H1 (cell line): ENCODE measurements at regions not wholly inside any gene's neighbourhood (a gene's known extent, or its start where the extent isn't known, plus 50 kb on each side); places are given as distances from the start of the nearest gene placed in this dataset.

Source experiments
- CTCF ChIA-PET: fragments of 300-600 bp; sonication (Branson Sonifier 250); formaldehyde crosslinking; loops from one replicate; lab custom pipeline; 2021; ENCODE audit not compliant: partially characterized antibody; lab: Charles Lee
- POLR2A ChIA-PET: fragments of 300-600 bp; sonication (Branson Sonifier 250); formaldehyde crosslinking; loops from one replicate; lab custom pipeline; 2021; ENCODE audit warnings: inconsistent platforms; ENCODE audit not compliant: partially characterized antibody; lab: Charles Lee
- DNase-seq, 2 experiments: peaks; one replicate each; pipeline versions ENCODE4 v3.0.0 to v3.0.0-alpha.2; 2010 to 2022; ENCODE audit warnings: low spot score in 2 of 2, low read depth in 1 of 2, mixed read lengths in 1 of 2
- FAIRE-seq: peaks from 2 replicates; lab custom pipeline; 2011; peaks lifted over from hg19 to GRCh38; lab: Jason Lieb, UNC
- H2AFZ ChIP-seq: 2 replicates; pipeline ENCODE4 v1.8.1; 2012; ENCODE audit warnings: low read length, inconsistent platforms
- H2AK5ac ChIP-seq: 2 replicates; pipeline ENCODE4 v1.6.1; 2013; ENCODE audit warnings: low read depth, low read length
- H2BK120ac ChIP-seq: replicated peaks from 2 replicates; pipeline ENCODE3; 2013; ENCODE audit warnings: low read depth, low read length, inconsistent platforms
- H2BK12ac ChIP-seq: 2 replicates; pipeline ENCODE4 v1.6.1; 2013; ENCODE audit warnings: low read depth, low read length
- H2BK15ac ChIP-seq: 2 replicates; pipeline ENCODE4 v1.6.1; 2013; ENCODE audit warnings: low read length
- H2BK20ac ChIP-seq: 2 replicates; pipeline ENCODE4 v1.6.1; 2013; ENCODE audit warnings: low read length
- H2BK5ac ChIP-seq: 2 replicates; pipeline ENCODE4 v1.6.1; 2013; ENCODE audit warnings: low read depth, low read length
- H3K14ac ChIP-seq: 2 replicates; pipeline ENCODE4 v1.6.1; 2013; ENCODE audit warnings: inconsistent platforms; ENCODE audit not compliant: insufficient read length
- H3K18ac ChIP-seq: 2 replicates; pipeline ENCODE4 v1.6.1; 2013; ENCODE audit warnings: low read length; ENCODE audit errors: extremely low read depth
- H3K23ac ChIP-seq: 2 replicates; pipeline ENCODE4 v1.6.1; 2013; ENCODE audit warnings: inconsistent platforms; ENCODE audit not compliant: insufficient read length
- H3K23me2 ChIP-seq: 2 replicates; pipeline ENCODE4 v1.6.1; 2013; ENCODE audit warnings: low read depth, low read length
- H3K27ac ChIP-seq: 2 replicates; pipeline ENCODE4 v1.6.1; 2011; ENCODE audit warnings: low read depth, low read length, inconsistent platforms
- H3K27me3 ChIP-seq, 4 experiments: replicated peaks in 1 of 4; 1 replicate in 1 of 4; 2 replicates in 3 of 4; pipeline versions ENCODE4 v1.6.1 to v1.8.1; 2011 to 2013; ENCODE audit warnings: low read length in 3 of 4, mild to moderate bottlenecking in 3 of 4, inconsistent platforms in 2 of 4, mixed read lengths in 2 of 4, moderate library complexity in 1 of 4; ENCODE audit not compliant: control insufficient read depth in 3 of 4, insufficient read depth in 3 of 4; ENCODE audit errors: extremely low read depth in 1 of 4
- H3K36me3 ChIP-seq, 4 experiments: 2 replicates each; pipeline versions ENCODE4 v1.6.1 to v1.8.1; 2011 to 2013; ENCODE audit warnings: mild to moderate bottlenecking in 4 of 4, low read length in 3 of 4, moderate library complexity in 2 of 4, control low read depth in 1 of 4, inconsistent platforms in 1 of 4; ENCODE audit not compliant: insufficient read depth in 4 of 4, control insufficient read depth in 2 of 4
- H3K4ac ChIP-seq: replicated peaks from 2 replicates; pipeline ENCODE3; 2013; ENCODE audit warnings: low read length, low read depth, mixed read lengths, inconsistent platforms; ENCODE audit not compliant: insufficient read length
- H3K4me1 ChIP-seq, 4 experiments: replicated peaks in 1 of 4; 1 replicate in 1 of 4; 2 replicates in 3 of 4; pipeline versions ENCODE4 v1.6.1 to v1.8.1; 2011 to 2013; ENCODE audit warnings: low read length in 3 of 4, inconsistent platforms in 2 of 4, mixed read lengths in 1 of 4; ENCODE audit not compliant: insufficient read depth in 4 of 4, control insufficient read depth in 3 of 4
- H3K4me2 ChIP-seq, 2 experiments: 2 replicates each; pipeline versions ENCODE4 v1.6.1 to v1.8.1; 2011 to 2013; ENCODE audit warnings: low read depth in 2 of 2, low read length in 2 of 2, control low read depth in 1 of 2, inconsistent platforms in 1 of 2, mild to moderate bottlenecking in 1 of 2; ENCODE audit not compliant: insufficient read depth in 1 of 2
- H3K4me3 ChIP-seq, 4 experiments: fragments of 200-600, 300-600 bp in 1 of 4; sonication (generic), shearing (Covaris generic), sonication (Bioruptor Twin) in 1 of 4; 2 replicates each; pipeline versions ENCODE4 v1.5.1 to v1.8.1; 2011 to 2016; ENCODE audit warnings: low read length in 4 of 4, low read depth in 3 of 4, control low read depth in 2 of 4, inconsistent platforms in 2 of 4, mild to moderate bottlenecking in 2 of 4, mixed read lengths in 1 of 4, moderate library complexity in 1 of 4; ENCODE audit not compliant: insufficient read depth in 2 of 4; ENCODE audit errors: extremely low read depth in 1 of 4
- H3K56ac ChIP-seq: replicated peaks from 2 replicates; pipeline ENCODE3; 2013; ENCODE audit warnings: low read depth, mild to moderate bottlenecking, mixed read lengths, low read length, inconsistent platforms; ENCODE audit not compliant: insufficient read length
- H3K79me1 ChIP-seq: 2 replicates; pipeline ENCODE4 v1.6.1; 2013; ENCODE audit warnings: low read depth, low read length, control low read depth
- H3K79me2 ChIP-seq, 2 experiments: 2 replicates each; pipeline versions ENCODE4 v1.6.1 to v1.8.1; 2012 to 2013; ENCODE audit warnings: low read length in 2 of 2, mild to moderate bottlenecking in 2 of 2, inconsistent platforms in 1 of 2; ENCODE audit not compliant: insufficient read depth in 2 of 2, control insufficient read depth in 1 of 2
- H3K9ac ChIP-seq, 4 experiments: replicated peaks in 1 of 4; 1 replicate in 1 of 4; 2 replicates in 3 of 4; pipeline versions ENCODE4 v1.6.1 to v1.8.1; 2011 to 2013; ENCODE audit warnings: low read depth in 3 of 4, low read length in 3 of 4, control low read depth in 2 of 4, mild to moderate bottlenecking in 2 of 4, moderate library complexity in 2 of 4, inconsistent platforms in 1 of 4; ENCODE audit errors: extremely low read depth in 1 of 4
- H3K9me3 ChIP-seq, 2 experiments: 2 replicates each; pipeline versions ENCODE4 v1.6.1 to v1.8.1; 2012 to 2013; ENCODE audit warnings: mild to moderate bottlenecking in 2 of 2, moderate library complexity in 2 of 2, control low read depth in 1 of 2, inconsistent platforms in 1 of 2, low read depth in 1 of 2, low read length in 1 of 2, mixed read lengths in 1 of 2; ENCODE audit not compliant: insufficient read depth in 2 of 2
- H4K20me1 ChIP-seq, 2 experiments: replicated peaks in 1 of 2; 2 replicates each; pipeline versions ENCODE3 to v1.8.1; 2011 to 2013; ENCODE audit warnings: inconsistent platforms in 2 of 2, low read length in 2 of 2, mild to moderate bottlenecking in 1 of 2; ENCODE audit not compliant: insufficient read depth in 2 of 2, control insufficient read depth in 1 of 2
- H4K5ac ChIP-seq: 2 replicates; pipeline ENCODE4 v1.6.1; 2013; ENCODE audit warnings: low read length, low read depth, mixed read lengths, inconsistent platforms; ENCODE audit not compliant: insufficient read length
- H4K8ac ChIP-seq: 2 replicates; pipeline ENCODE4 v1.8.0; 2013; ENCODE audit warnings: mild to moderate bottlenecking, moderate library complexity, low read length, inconsistent platforms; ENCODE audit not compliant: insufficient read depth; ENCODE audit errors: extremely low read depth
- H4K91ac ChIP-seq: replicated peaks from 2 replicates; pipeline ENCODE3; 2013; ENCODE audit warnings: low read length, mixed read lengths, inconsistent platforms; ENCODE audit not compliant: insufficient read length
- CEBPB ChIP-seq: IDR thresholded peaks from 2 replicates; pipeline ENCODE4 v1.6.1; 2012; ENCODE audit warnings: low read depth, low read length
- KDM1A ChIP-seq: fragments of 200-600, 300-600 bp; sonication (generic); IDR thresholded peaks from 2 replicates; pipeline ENCODE4 v1.7.1; 2016; ENCODE audit warnings: mild to moderate bottlenecking, low read length, borderline replicate concordance
- MAFK ChIP-seq: IDR thresholded peaks from 2 replicates; pipeline ENCODE4 v1.6.1; 2012; ENCODE audit warnings: low read depth, mild to moderate bottlenecking, improper control_type of control experiment, low read length
- NANOG ChIP-seq: IDR thresholded peaks from 2 replicates; pipeline ENCODE4 v1.6.1; 2011; ENCODE audit warnings: low read length, low read depth, mild to moderate bottlenecking, inconsistent platforms; ENCODE audit not compliant: insufficient read depth, poor library complexity, severe bottlenecking
- PHF8 ChIP-seq: fragments of 200-600 bp; sonication (generic); conservative IDR thresholded peaks from 2 replicates; pipeline ENCODE4 v1.7.1; 2012; ENCODE audit warnings: low read depth, mild to moderate bottlenecking, inconsistent platforms, low read length, moderate library complexity
- TBP ChIP-seq: IDR thresholded peaks from 2 replicates; pipeline ENCODE4 v1.6.1; 2011; ENCODE audit warnings: low read depth, low read length, improper control_type of control experiment
- WGBS, 2 experiments: shearing (Covaris generic) in 1 of 2; methylation state at CpG; one replicate each; pipeline versions ENCODE4 v1.1.6 to v1.1.7; 2013 to 2015; ENCODE audit warnings: low lambda C conversion rate in 2 of 2, mixed read lengths in 2 of 2, inconsistent platforms in 1 of 2, low coverage in 1 of 2, missing lambda C conversion rate in 1 of 2; ENCODE audit not compliant: insufficient replicate concordance in 2 of 2, insufficient coverage in 1 of 2, insufficient read length in 1 of 2; ENCODE audit errors: extremely low coverage in 1 of 2, missing lambda C conversion rate in 1 of 2; 5-methylcytosine and 5-hydroxymethylcytosine counted together

GRCh38 chr20:53668992-53669391 lies 75.4 kb upstream of the ZNF217 start:
- no peak overlapping the region for H4K5ac ChIP-seq
- H3K9ac ChIP-seq = no peak overlapping the region
- no peak overlapping the region for H2BK20ac ChIP-seq
- no peak overlapping the region for H2AK5ac ChIP-seq
- no peaks in the 10 kb centered on the region for H3K23me2 ChIP-seq
- no peak overlapping the region for H3K56ac ChIP-seq
- H3K4me1 ChIP-seq = no peaks in the 10 kb centered on the region
- H2AFZ ChIP-seq = no peak overlapping the region
- H3K36me3 ChIP-seq = no peaks in the 10 kb centered on the region
- no peak overlapping the region for H4K8ac ChIP-seq
- H3K23ac ChIP-seq = no peak overlapping the region
- no peak for TF ChIP-seq TBP
- no peak for TF ChIP-seq MAFK
- no peak for TF ChIP-seq NANOG
- no peak for TF ChIP-seq PHF8
- TF ChIP-seq KDM1A = no peak
- TF ChIP-seq CEBPB = no peak
- H3K9me3 ChIP-seq = no peaks in the 10 kb centered on the region
- no peaks in the 10 kb centered on the region for H3K79me1 ChIP-seq
- no peak overlapping the region for H4K91ac ChIP-seq
- CTCF ChIA-PET = interaction anchor here (0.6 kb wide), 2 partner anchors 26 to 126 kb away, joined by 3 to 4 read pairs; no protein-coding TSS in a partner anchor
- H2BK15ac ChIP-seq = no peak overlapping the region
- no peak overlapping the region for H2BK120ac ChIP-seq
- H2BK5ac ChIP-seq = no peak overlapping the region
- FAIRE-seq = no peak
- no peak overlapping the region for H3K18ac ChIP-seq
- no peak overlapping the region for H3K14ac ChIP-seq
- POLR2A ChIA-PET = no interaction called here
- no peaks in the 10 kb centered on the region for H3K27me3 ChIP-seq
- no peak overlapping the region for H3K27ac ChIP-seq
- H3K4me2 ChIP-seq = no peak overlapping the region
- DNase-seq = no peak
- WGBS, 2 experiments = 97% methylated on average over 9 of the region's 9 CpGs; no CpG with 5 or more reads in 1 of the 2 experiments
- H3K4ac ChIP-seq = no peak overlapping the region
- H4K20me1 ChIP-seq = no peaks in the 10 kb centered on the region
- no peaks in the 10 kb centered on the region for H3K79me2 ChIP-seq
- no peak overlapping the region for H2BK12ac ChIP-seq
- H3K4me3 ChIP-seq = no peak overlapping the region
